Mucosa of descending colon (tissue), 3 donors: ENCODE measurements at regions not wholly inside any gene's neighbourhood (a gene's known extent, or its start where the extent isn't known, plus 50 kb on each side); places are given as distances from the start of the nearest gene placed in this dataset.

Source experiments
- ATAC-seq: fragments of 200-7000 bp; cut with Tn5 transposase; one replicate; pipeline ENCODE4 v1.9.1; 2020; ENCODE audit warnings: mild to moderate bottlenecking, moderate library complexity
- DNase-seq, 3 donors: peaks; one replicate each; pipeline ENCODE4 v3.0.0-alpha.2; 2020
- H3K36me3 ChIP-seq: fragments of 200-600 bp; one replicate; pipeline ENCODE4 v1.8.0; 2021; ENCODE audit warnings: low read depth, mild to moderate bottlenecking
- H3K4me1 ChIP-seq: fragments of 200-600 bp; one replicate; pipeline ENCODE4 v1.8.0; 2021; ENCODE audit warnings: low read depth, mild to moderate bottlenecking
- H3K4me3 ChIP-seq: fragments of 200-600 bp; one replicate; pipeline ENCODE4 v1.8.0; 2021; ENCODE audit warnings: mild to moderate bottlenecking
- H3K9me3 ChIP-seq: fragments of 200-600 bp; one replicate; pipeline ENCODE4 v1.8.0; 2021; ENCODE audit warnings: mild to moderate bottlenecking
- intact Hi-C, 2 donors: fragments of 100-400 bp; cut with DNase I in 1 of 2; cut with micrococcal nuclease in 1 of 2; formaldehyde crosslinking; loops; one replicate each; pipeline versions ENCODE4 v1.11.0 to v1.11.1; 2022; cut with DNase I, micrococcal nuclease
- TF ChIP-seq, protein P1 (sequence below): fragments of 200-600 bp; IDR thresholded peaks from one replicate; pipeline ENCODE4 v1.8.0; 2022; ENCODE audit warnings: antibody characterized with exemption, mild to moderate bottlenecking
- donor health status: DM: no; HTN: no; CAD: no; lungs with moderate emphysema.
- donor health status: DM: no; HTN: no; CAD: no.
- donor health status: DM: no; HTN: yes; CAD: no.

DNA sequence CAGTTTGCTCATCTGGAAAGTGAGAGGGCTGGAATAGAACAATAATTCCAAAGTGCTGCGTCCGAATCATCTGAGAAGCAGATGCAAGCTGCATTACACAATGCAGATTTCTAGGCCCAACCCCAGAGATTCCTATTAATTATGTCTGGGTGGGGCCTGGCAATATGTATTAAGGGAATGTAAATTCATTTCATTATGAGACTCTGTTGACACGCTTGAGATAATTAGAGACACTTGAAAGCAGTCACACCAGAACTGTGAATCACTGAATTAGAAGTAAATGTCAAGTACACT is 54.7 kb upstream of the HK2 start:
- DNase-seq (no peak), ATAC-seq (no peak)
- intact Hi-C loops = no loop called here
- Histone ChIP-seq H3K9me3 (no peaks in the 10 kb centered on the region), H3K4me3 (no peak overlapping the region), H3K36me3 (no peaks in the 10 kb centered on the region), H3K4me1 (no peaks in the 10 kb centered on the region)
- TF ChIP-seq, protein P1, sequence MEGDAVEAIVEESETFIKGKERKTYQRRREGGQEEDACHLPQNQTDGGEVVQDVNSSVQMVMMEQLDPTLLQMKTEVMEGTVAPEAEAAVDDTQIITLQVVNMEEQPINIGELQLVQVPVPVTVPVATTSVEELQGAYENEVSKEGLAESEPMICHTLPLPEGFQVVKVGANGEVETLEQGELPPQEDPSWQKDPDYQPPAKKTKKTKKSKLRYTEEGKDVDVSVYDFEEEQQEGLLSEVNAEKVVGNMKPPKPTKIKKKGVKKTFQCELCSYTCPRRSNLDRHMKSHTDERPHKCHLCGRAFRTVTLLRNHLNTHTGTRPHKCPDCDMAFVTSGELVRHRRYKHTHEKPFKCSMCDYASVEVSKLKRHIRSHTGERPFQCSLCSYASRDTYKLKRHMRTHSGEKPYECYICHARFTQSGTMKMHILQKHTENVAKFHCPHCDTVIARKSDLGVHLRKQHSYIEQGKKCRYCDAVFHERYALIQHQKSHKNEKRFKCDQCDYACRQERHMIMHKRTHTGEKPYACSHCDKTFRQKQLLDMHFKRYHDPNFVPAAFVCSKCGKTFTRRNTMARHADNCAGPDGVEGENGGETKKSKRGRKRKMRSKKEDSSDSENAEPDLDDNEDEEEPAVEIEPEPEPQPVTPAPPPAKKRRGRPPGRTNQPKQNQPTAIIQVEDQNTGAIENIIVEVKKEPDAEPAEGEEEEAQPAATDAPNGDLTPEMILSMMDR = no peak

DNA sequence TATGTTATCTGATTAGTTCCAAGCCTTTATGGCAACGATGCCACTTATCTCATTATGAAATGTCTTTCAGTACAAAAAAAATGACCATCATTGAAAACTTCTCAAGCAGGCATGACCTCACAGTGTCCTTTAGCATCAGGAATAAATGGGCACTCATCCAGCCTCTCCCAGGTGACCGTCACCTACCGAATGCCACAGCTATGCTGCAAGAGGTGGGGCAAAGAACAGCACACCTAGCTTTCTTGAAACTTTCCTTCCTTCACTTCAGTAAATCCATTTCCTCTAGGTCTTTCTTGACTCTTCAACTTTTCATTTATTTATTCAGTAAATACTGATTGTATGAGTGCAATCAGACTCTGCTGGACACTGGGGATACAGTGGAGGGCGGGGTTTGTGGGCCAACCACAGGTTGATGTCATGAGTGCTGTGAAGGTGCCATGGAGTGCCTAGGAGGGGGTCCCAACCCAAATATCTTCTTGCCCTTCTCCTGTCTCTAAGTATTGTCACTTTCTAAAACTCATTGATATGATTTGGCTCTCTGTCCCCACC is 54.3 kb upstream of the HK2 start:
- intact Hi-C loops = no loop called here
- TF ChIP-seq, protein P1 = no peak
- DNase-seq = no peak
- ATAC-seq = peak; percentile 56
- Histone ChIP-seq H3K36me3 (no peaks in the 10 kb centered on the region), H3K9me3 (no peaks in the 10 kb centered on the region), H3K4me1 (no peaks in the 10 kb centered on the region), H3K4me3 (no peak overlapping the region)
